Spinal cord (tissue), 9 donors: ENCODE measurements at regions not wholly inside any gene's neighbourhood (a gene's known extent, or its start where the extent isn't known, plus 50 kb on each side); places are given as distances from the start of the nearest gene placed in this dataset.

Source experiments
- DNase-seq, 6 donors: peaks; one replicate each; pipeline versions ENCODE4 v3.0.0 to v3.0.0-alpha.2; 2013 to 2015; ENCODE audit warnings: low spot score in 6 of 6, low read depth in 4 of 6
- H3K27ac ChIP-seq: one replicate; pipeline ENCODE4 v1.5.1; 2013; ENCODE audit warnings: low read depth, low read length, control low read depth
- H3K27me3 ChIP-seq: one replicate; pipeline ENCODE4 v1.6.1; 2013; ENCODE audit warnings: low read length; ENCODE audit not compliant: control insufficient read depth, insufficient read depth
- H3K36me3 ChIP-seq: one replicate; pipeline ENCODE4 v1.6.1; 2013; ENCODE audit warnings: low read length; ENCODE audit not compliant: control insufficient read depth, insufficient read depth
- H3K4me1 ChIP-seq: one replicate; pipeline ENCODE4 v1.6.1; 2013; ENCODE audit warnings: low read length; ENCODE audit not compliant: control insufficient read depth, insufficient read depth
- H3K4me3 ChIP-seq: one replicate; pipeline ENCODE4 v1.5.1; 2013; ENCODE audit warnings: low read depth, low read length, control low read depth
- H3K9me3 ChIP-seq: one replicate; pipeline ENCODE4 v1.6.1; 2013; ENCODE audit warnings: low read length; ENCODE audit not compliant: control insufficient read depth, insufficient read depth
- WGBS: methylation state at CpG from one replicate; pipeline ENCODE4 v1.1.5; 2013; ENCODE audit warnings: missing lambda C conversion rate; ENCODE audit not compliant: insufficient coverage; 5-methylcytosine and 5-hydroxymethylcytosine counted together
- donor health status: healthy.

- no peak for DNase-seq
- no peaks in the 10 kb centered on the region for H3K9me3 ChIP-seq
- H3K27ac ChIP-seq = no peak overlapping the region
- WGBS = 79% methylated on average over 12 of the region's 14 CpGs
- peaks cover 38% of the 10 kb centered on the region for H3K4me1 ChIP-seq
- no peaks in the 10 kb centered on the region for H3K36me3 ChIP-seq
- no peak overlapping the region for H3K4me3 ChIP-seq
- no peaks in the 10 kb centered on the region for H3K27me3 ChIP-seq
These were observed 171.0 kb upstream of the IER5L start for GRCh38 chr9:129348890-129349664.

DNA sequence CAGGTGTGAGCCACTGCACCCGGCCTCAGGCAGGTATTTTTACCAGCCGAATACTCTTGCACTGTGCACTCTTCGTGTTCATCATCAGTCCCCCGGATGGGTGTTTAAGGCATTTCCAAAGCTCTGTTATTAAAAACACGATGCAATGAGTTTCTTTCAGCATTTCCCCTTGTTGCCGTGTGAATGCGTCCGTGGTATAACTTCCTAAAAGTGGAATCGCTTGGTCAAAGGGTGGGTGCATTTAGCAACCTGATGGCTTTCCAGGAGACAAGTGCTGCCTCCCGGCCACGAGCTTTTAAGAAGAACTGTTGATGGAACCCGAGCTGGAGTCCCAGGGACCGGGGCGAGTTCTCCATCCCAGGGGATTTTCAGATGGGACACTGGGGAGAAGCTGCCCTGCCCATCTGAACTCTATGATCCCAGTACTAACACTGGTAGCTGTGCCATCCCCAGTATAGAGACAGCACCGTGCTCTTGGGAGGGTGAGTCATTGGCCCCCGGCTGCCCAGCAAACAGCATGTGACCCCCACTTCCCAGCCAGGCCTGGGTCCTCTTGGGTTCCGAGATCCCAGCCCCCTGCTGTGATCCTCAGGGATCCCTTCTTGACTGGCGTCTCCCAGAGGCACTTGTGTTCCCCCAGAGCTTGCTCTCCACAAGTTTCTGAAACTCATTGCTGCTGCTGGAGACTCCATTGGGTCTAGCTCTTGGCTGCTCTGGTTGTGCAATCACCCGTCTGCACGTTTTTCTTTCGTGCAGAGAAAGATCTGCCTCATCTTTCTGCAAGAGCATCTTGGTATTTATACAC, 169.5 kb upstream of the IER5L start:
- Histone ChIP-seq H3K4me1 (peaks cover 29% of the 10 kb centered on the region), H3K27me3 (no peaks in the 10 kb centered on the region), H3K4me3 (no peak overlapping the region), H3K9me3 (no peaks in the 10 kb centered on the region), H3K36me3 (peaks cover 2% of the 10 kb centered on the region), H3K27ac (no peak overlapping the region)
- no peak for DNase-seq
- 71% methylated on average over 19 of the region's 21 CpGs for WGBS

- 93% methylated on average over 8 of the region's 8 CpGs for WGBS
- H3K4me3 ChIP-seq = no peak overlapping the region
- no peak for DNase-seq
- H3K36me3 ChIP-seq = peaks cover 7% of the 10 kb centered on the region
- H3K27ac ChIP-seq = peak overlapping the region; percentile 1
- H3K9me3 ChIP-seq = no peaks in the 10 kb centered on the region
- no peaks in the 10 kb centered on the region for H3K27me3 ChIP-seq
- H3K4me1 ChIP-seq = peaks cover 22% of the 10 kb centered on the region
These were observed 168.0 kb upstream of the IER5L start for GRCh38 chr9:129346046-129346445.

- Histone ChIP-seq H3K27ac (no peak overlapping the region), H3K4me1 (peaks cover 17% of the 10 kb centered on the region), H3K9me3 (no peaks in the 10 kb centered on the region), H3K36me3 (peaks cover 7% of the 10 kb centered on the region), H3K4me3 (no peak overlapping the region), H3K27me3 (no peaks in the 10 kb centered on the region)
- DNase-seq = peak in 1 of 6 donors; percentile 40
- WGBS = 100% methylated on average over 2 of the region's 11 CpGs
These were observed 166.8 kb upstream of the IER5L start for GRCh38 chr9:129344641-129345495.

- no peaks in the 10 kb centered on the region for H3K9me3 ChIP-seq
- WGBS = 82% methylated on average over 27 of the region's 28 CpGs
- peak in 1 of 6 donors; percentile 35 for DNase-seq
These were observed 165.6 kb upstream of the IER5L start for GRCh38 chr9:129343424-129344375.

GRCh38 chr9:129342591-129343423, 164.7 kb upstream of the IER5L start:
- Histone ChIP-seq H3K27me3 (no peaks in the 10 kb centered on the region), H3K4me1 (peaks cover 26% of the 10 kb centered on the region), H3K9me3 (no peaks in the 10 kb centered on the region), H3K27ac (no peak overlapping the region), H3K4me3 (no peak overlapping the region), H3K36me3 (peaks cover 13% of the 10 kb centered on the region)
- WGBS = 83% methylated on average over 16 of the region's 16 CpGs
- DNase-seq = no peak

More at GRCh38 chr9:129343424-129344375, 165.6 kb upstream of the IER5L start:
- H3K4me3 ChIP-seq = no peak overlapping the region
- H3K36me3 ChIP-seq = peaks cover 13% of the 10 kb centered on the region
- peaks cover 24% of the 10 kb centered on the region for H3K4me1 ChIP-seq
- H3K27ac ChIP-seq = no peak overlapping the region
- H3K27me3 ChIP-seq = no peaks in the 10 kb centered on the region

DNA sequence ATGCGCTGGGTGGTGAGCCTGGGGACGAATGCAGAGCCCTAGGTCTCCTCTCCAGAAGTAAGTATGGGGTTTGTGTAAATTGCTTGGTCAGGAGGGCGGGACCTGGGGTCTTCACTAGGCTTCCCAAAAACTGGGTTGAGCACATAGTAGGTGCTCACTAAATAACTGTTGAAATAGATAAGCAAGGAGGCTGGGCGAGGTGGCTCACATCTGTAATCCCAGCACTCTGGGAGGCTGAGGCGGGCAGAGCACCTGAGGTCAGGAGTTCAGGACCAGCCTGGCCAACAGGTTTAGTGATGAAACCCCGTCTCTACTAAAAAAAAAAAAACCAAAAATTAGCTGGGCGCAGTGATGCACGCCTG, 163.9 kb upstream of the IER5L start:
- no peaks in the 10 kb centered on the region for H3K27me3 ChIP-seq
- H3K36me3 ChIP-seq = peaks cover 13% of the 10 kb centered on the region
- H3K4me1 ChIP-seq = peaks cover 35% of the 10 kb centered on the region
- H3K9me3 ChIP-seq = no peaks in the 10 kb centered on the region
- no peak overlapping the region for H3K4me3 ChIP-seq
- no peak overlapping the region for H3K27ac ChIP-seq
- no peak for DNase-seq
- WGBS = 100% methylated on average over 3 of the region's 8 CpGs

DNA sequence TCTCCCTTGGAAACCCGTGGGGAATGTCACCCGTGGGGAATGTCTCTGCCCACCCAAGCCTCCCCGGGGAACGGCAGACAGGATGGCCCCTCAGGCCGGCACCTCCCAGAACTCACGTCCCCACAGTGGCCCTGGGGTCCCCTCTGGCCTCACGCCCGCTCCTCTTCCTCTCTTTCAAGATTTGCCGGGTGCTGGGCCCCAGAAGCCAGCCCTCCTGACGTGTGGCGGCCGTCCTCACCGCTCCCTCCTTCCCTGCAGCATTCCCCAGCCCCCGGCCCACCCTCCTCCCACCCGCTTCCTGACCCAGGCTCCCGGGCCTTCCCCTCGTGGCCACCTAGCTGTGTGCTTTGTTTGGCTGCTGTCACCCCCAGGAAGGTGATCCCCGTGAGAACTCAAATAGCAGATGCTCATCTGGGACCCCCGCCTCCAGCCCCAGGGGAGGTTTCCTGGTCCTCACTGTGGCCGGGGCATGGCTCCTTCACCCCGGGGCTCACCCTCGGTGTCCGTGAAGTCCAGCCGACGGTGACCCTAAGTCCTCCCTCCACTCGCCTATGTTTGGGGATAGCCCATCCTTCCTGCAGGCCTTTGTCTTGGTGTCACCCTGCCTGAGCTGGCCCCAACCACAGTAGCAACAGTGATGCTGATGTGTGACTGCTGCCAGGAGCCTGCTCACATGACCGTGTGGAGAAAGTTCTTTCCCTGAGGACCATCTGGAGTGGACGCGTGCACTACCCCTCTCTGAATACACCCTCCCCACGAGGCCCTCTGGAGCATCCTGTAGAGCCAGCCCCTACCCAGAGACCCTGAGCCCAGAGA, 163.3 kb upstream of the IER5L start:
- Histone ChIP-seq H3K4me3 (no peak overlapping the region), H3K36me3 (peaks cover 13% of the 10 kb centered on the region), H3K27me3 (no peaks in the 10 kb centered on the region), H3K9me3 (no peaks in the 10 kb centered on the region), H3K4me1 (peaks cover 41% of the 10 kb centered on the region), H3K27ac (no peak overlapping the region)
- 55% methylated on average over 27 of the region's 30 CpGs for WGBS
- DNase-seq = peak in 1 of 6 donors; percentile 38
